PC-9 (cell line): ENCODE measurements at regions not wholly inside any gene's neighbourhood (a gene's known extent, or its start where the extent isn't known, plus 50 kb on each side); places are given as distances from the start of the nearest gene placed in this dataset.

Source experiments
- BruUV-seq: library from RNA; stranded (reverse); fragments of 400-500 nt; replicated peaks from 2 replicates; lab custom pipeline; 2021; lab: Mats Ljungman, UMichigan
- CTCF ChIA-PET: fragments of 300-600 bp; sonication (Branson Sonifier 250); formaldehyde crosslinking; loops from one replicate; lab custom pipeline; 2022; ENCODE audit warnings: antibody characterized with exemption; lab: Charles Lee
- POLR2A ChIA-PET: fragments of 300-600 bp; sonication (Branson Sonifier 250); formaldehyde crosslinking; loops from one replicate; lab custom pipeline; 2022; ENCODE audit warnings: antibody characterized with exemption; ENCODE audit not compliant: unreplicated experiment; lab: Charles Lee
- DNase-seq, 2 experiments: peaks; one replicate each; pipeline versions ENCODE4 v3.0.0 to v3.0.0-alpha.2; 2015 to 2022; ENCODE audit warnings: mixed read lengths in 1 of 2
- H2AFZ ChIP-seq: fragments of 200-600 bp; sonication (generic); 2 replicates; pipeline ENCODE4 v1.8.1; 2017; ENCODE audit warnings: antibody characterized with exemption
- H3F3A ChIP-seq: fragments of 200-600 bp; sonication (generic); 2 replicates; pipeline ENCODE4 v1.8.1; 2017; ENCODE audit warnings: antibody characterized with exemption, mild to moderate bottlenecking, low read depth; ENCODE audit not compliant: insufficient read depth
- H3K27ac ChIP-seq: fragments of 200-600 bp; sonication (generic); 2 replicates; pipeline ENCODE4 v1.6.1; 2016; ENCODE audit warnings: mixed run types
- H3K27me3 ChIP-seq: fragments of 200-600 bp; sonication (generic); 2 replicates; pipeline ENCODE4 v1.6.1; 2016; ENCODE audit warnings: low read depth, mixed run types; ENCODE audit not compliant: insufficient read depth
- H3K36me3 ChIP-seq: fragments of 200-600 bp; sonication (generic); 2 replicates; pipeline ENCODE4 v1.6.1; 2016; ENCODE audit warnings: low read depth, mixed run types
- H3K4me1 ChIP-seq: fragments of 200-600 bp; sonication (generic); replicated peaks from 2 replicates; pipeline ENCODE4 v1.6.1; 2016; ENCODE audit warnings: mixed run types; ENCODE audit not compliant: insufficient read depth
- H3K4me2 ChIP-seq: fragments of 200-600 bp; sonication (generic); 2 replicates; pipeline ENCODE4 v1.6.1; 2017; ENCODE audit warnings: mixed run types
- H3K4me3 ChIP-seq: fragments of 200-600 bp; sonication (generic); 2 replicates; pipeline ENCODE4 v1.6.1; 2016; ENCODE audit warnings: mixed run types
- H3K79me2 ChIP-seq: fragments of 200-600 bp; sonication (generic); 2 replicates; pipeline ENCODE4 v1.6.1; 2017; ENCODE audit warnings: low read depth, mixed run types
- H3K9me2 ChIP-seq: fragments of 200-600 bp; sonication (generic); 2 replicates; pipeline ENCODE4 v1.8.1; 2017; ENCODE audit warnings: mild to moderate bottlenecking; ENCODE audit not compliant: insufficient read depth
- H3K9me3 ChIP-seq: fragments of 200-600 bp; sonication (generic); 2 replicates; pipeline ENCODE4 v1.8.1; 2016; ENCODE audit warnings: low read depth; ENCODE audit not compliant: insufficient read depth
- H4K20me1 ChIP-seq: fragments of 200-600 bp; sonication (generic); 2 replicates; pipeline ENCODE4 v1.8.1; 2017; ENCODE audit not compliant: insufficient read depth
- CTCF ChIP-seq: fragments of 200-600 bp; sonication (generic); conservative IDR thresholded peaks from 2 replicates; pipeline ENCODE4 v1.6.1; 2017; ENCODE audit warnings: mixed run types, antibody characterized with exemption, mild to moderate bottlenecking, moderate library complexity
- EZH2 ChIP-seq: fragments of 200-600 bp; sonication (generic); IDR thresholded peaks from 2 replicates; pipeline ENCODE4 v1.8.0; 2017; ENCODE audit warnings: antibody characterized with exemption, low read depth
- intact Hi-C: fragments of 100-400 bp; cut with micrococcal nuclease; formaldehyde crosslinking; loops from one replicate; pipeline ENCODE4 v1.10.0; 2022; ENCODE audit not compliant: unreplicated experiment

GRCh38 chr11:116478205-116478604 is 294.6 kb downstream of the BUD13 start:
- intact Hi-C loops = no loop called here
- Histone ChIP-seq H3K4me3 (no peak overlapping the region), H3K9me3 (no peaks in the 10 kb centered on the region), H3K4me2 (no peak overlapping the region), H3K36me3 (no peaks in the 10 kb centered on the region), H3K27me3 (peaks cover 29% of the 10 kb centered on the region), H3K4me1 (no peaks in the 10 kb centered on the region), H3K27ac (no peak overlapping the region), H3K79me2 (no peaks in the 10 kb centered on the region), H3F3A (no peaks in the 10 kb centered on the region), H3K9me2 (no peaks in the 10 kb centered on the region), H4K20me1 (no peaks in the 10 kb centered on the region), H2AFZ (no peak overlapping the region)
- TF ChIP-seq EZH2 (no peak), CTCF (no peak)
- no peak for DNase-seq
- no TSS peak for BruUV-seq
- ChIA-PET CTCF (no interaction called here), POLR2A (no interaction called here)

- no peaks in the 10 kb centered on the region for H3K9me2 ChIP-seq
- H3K4me2 ChIP-seq = no peak overlapping the region
- ChIA-PET CTCF (no interaction called here), POLR2A (no interaction called here)
- H3K4me3 ChIP-seq = no peak overlapping the region
- no peaks in the 10 kb centered on the region for H3K36me3 ChIP-seq
- H3K79me2 ChIP-seq = no peaks in the 10 kb centered on the region
- H4K20me1 ChIP-seq = no peaks in the 10 kb centered on the region
- intact Hi-C loops = no loop called here
- BruUV-seq = no TSS peak
- TF ChIP-seq EZH2 (no peak), CTCF (no peak)
- H3K27ac ChIP-seq = no peak overlapping the region
- no peaks in the 10 kb centered on the region for H3K9me3 ChIP-seq
- DNase-seq = no peak
- peaks cover 15% of the 10 kb centered on the region; the same call in 1 of the 2 replicates for H3K27me3 ChIP-seq
- no peaks in the 10 kb centered on the region for H3F3A ChIP-seq
- H3K4me1 ChIP-seq = no peaks in the 10 kb centered on the region
- H2AFZ ChIP-seq = no peak overlapping the region
Measured at GRCh38 chr11:116473790-116474346, 298.9 kb downstream of the BUD13 start.

GRCh38 chr11:116473206-116473769 is 299.5 kb downstream of the BUD13 start:
- ChIA-PET CTCF (no interaction called here), POLR2A (no interaction called here)
- no TSS peak for BruUV-seq
- intact Hi-C loops = no loop called here
- Histone ChIP-seq H3K9me2 (no peaks in the 10 kb centered on the region), H3K27me3 (peaks cover 15% of the 10 kb centered on the region; the same call in 1 of the 2 replicates), H3K36me3 (no peaks in the 10 kb centered on the region), H3F3A (no peaks in the 10 kb centered on the region), H3K79me2 (no peaks in the 10 kb centered on the region), H3K27ac (no peak overlapping the region), H3K4me1 (no peaks in the 10 kb centered on the region), H3K9me3 (no peaks in the 10 kb centered on the region), H4K20me1 (no peaks in the 10 kb centered on the region), H3K4me2 (no peak overlapping the region), H3K4me3 (no peak overlapping the region), H2AFZ (no peak overlapping the region)
- DNase-seq = no peak
- TF ChIP-seq CTCF (no peak), EZH2 (no peak)
